Spinal cord (tissue), 9 donors: ENCODE measurements at regions not wholly inside any gene's neighbourhood (a gene's known extent, or its start where the extent isn't known, plus 50 kb on each side); places are given as distances from the start of the nearest gene placed in this dataset.
"Not testable (repeated sequence)": the region's sequence is repeated elsewhere in the genome, so short reads cannot be mapped to it uniquely, and the experiment has no call there.

Source experiments
- DNase-seq, 6 donors: peaks; one replicate each; pipeline versions ENCODE4 v3.0.0 to v3.0.0-alpha.2; 2013 to 2015; ENCODE audit warnings: low spot score in 6 of 6, low read depth in 4 of 6
- H3K27ac ChIP-seq: one replicate; pipeline ENCODE4 v1.5.1; 2013; ENCODE audit warnings: low read depth, low read length, control low read depth
- H3K27me3 ChIP-seq: one replicate; pipeline ENCODE4 v1.6.1; 2013; ENCODE audit warnings: low read length; ENCODE audit not compliant: control insufficient read depth, insufficient read depth
- H3K36me3 ChIP-seq: one replicate; pipeline ENCODE4 v1.6.1; 2013; ENCODE audit warnings: low read length; ENCODE audit not compliant: control insufficient read depth, insufficient read depth
- H3K4me1 ChIP-seq: one replicate; pipeline ENCODE4 v1.6.1; 2013; ENCODE audit warnings: low read length; ENCODE audit not compliant: control insufficient read depth, insufficient read depth
- H3K4me3 ChIP-seq: one replicate; pipeline ENCODE4 v1.5.1; 2013; ENCODE audit warnings: low read depth, low read length, control low read depth
- H3K9me3 ChIP-seq: one replicate; pipeline ENCODE4 v1.6.1; 2013; ENCODE audit warnings: low read length; ENCODE audit not compliant: control insufficient read depth, insufficient read depth
- WGBS: methylation state at CpG from one replicate; pipeline ENCODE4 v1.1.5; 2013; ENCODE audit warnings: missing lambda C conversion rate; ENCODE audit not compliant: insufficient coverage; 5-methylcytosine and 5-hydroxymethylcytosine counted together
- donor health status: healthy.

- H3K27ac ChIP-seq, H3K36me3 ChIP-seq, H3K9me3 ChIP-seq, DNase-seq, H3K4me1 ChIP-seq, H3K27me3 ChIP-seq, H3K4me3 ChIP-seq: not testable (repeated sequence)
- WGBS: 68% methylated on average over 14 of the region's 18 CpGs
Measured at GRCh38 chr13:18322821-18323220, 858.8 kb downstream of the TUBA3C start.

DNA sequence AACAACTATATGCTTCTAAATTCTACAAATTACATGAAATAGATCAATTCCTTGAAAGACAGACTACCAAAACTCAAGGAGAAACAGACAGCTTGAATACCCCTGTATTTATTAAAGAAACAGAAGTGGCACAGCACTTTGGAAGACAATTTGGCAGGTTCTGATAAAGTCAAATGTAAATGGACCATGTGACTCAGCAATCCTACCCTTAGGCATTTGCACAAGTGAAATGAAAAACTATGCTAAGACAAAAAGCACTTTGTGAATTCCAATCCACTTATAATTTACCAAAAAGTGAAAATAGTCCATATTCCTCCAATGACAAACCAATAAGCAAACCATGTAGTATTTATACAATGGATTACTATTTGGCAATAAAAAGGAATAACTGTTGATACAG lies 862.0 kb downstream of the TUBA3C start:
- not testable (repeated sequence) for H3K4me3 ChIP-seq, H3K4me1 ChIP-seq, H3K36me3 ChIP-seq, H3K9me3 ChIP-seq, H3K27ac ChIP-seq, DNase-seq, H3K27me3 ChIP-seq

- 58% methylated on average over 6 of the region's 6 CpGs for WGBS
- H3K9me3 ChIP-seq, H3K27me3 ChIP-seq, H3K4me3 ChIP-seq, H3K27ac ChIP-seq, H3K4me1 ChIP-seq, H3K36me3 ChIP-seq, DNase-seq: not testable (repeated sequence)
Measured at GRCh38 chr13:18303240-18303813, 878.3 kb downstream of the TUBA3C start.

- H3K36me3 ChIP-seq, H3K27me3 ChIP-seq, H3K4me3 ChIP-seq, H3K27ac ChIP-seq, H3K9me3 ChIP-seq, DNase-seq, H3K4me1 ChIP-seq: not testable (repeated sequence)
- no CpG with 5 or more reads among the region's 1 CpG for WGBS
Measured at GRCh38 chr13:18300968-18301367, 880.7 kb downstream of the TUBA3C start.

DNA sequence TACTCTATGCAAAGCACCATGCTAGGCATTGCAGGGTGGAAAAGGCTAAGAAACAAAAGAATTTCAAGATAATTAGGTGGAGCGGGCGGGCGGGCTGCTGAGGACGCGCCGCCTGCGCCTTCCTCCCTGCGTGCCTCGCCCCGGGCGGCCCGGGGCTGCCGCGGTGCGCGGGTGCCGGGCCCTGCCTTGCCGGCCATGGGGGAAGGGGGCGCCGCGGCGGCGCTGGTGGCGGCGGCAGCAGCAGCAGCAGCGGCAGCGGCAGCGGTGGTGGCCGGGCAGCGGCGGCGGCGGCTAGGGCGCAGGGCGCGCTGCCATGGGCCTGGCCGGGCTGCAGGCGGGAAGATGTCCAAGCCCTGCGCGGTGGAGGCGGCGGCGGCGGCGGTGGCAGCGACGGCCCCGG lies 884.3 kb downstream of the TUBA3C start:
- WGBS: 59% methylated on average over 48 of the region's 48 CpGs
- H3K27me3 ChIP-seq, H3K9me3 ChIP-seq, H3K4me3 ChIP-seq, H3K36me3 ChIP-seq, H3K4me1 ChIP-seq, DNase-seq, H3K27ac ChIP-seq: not testable (repeated sequence)

DNA sequence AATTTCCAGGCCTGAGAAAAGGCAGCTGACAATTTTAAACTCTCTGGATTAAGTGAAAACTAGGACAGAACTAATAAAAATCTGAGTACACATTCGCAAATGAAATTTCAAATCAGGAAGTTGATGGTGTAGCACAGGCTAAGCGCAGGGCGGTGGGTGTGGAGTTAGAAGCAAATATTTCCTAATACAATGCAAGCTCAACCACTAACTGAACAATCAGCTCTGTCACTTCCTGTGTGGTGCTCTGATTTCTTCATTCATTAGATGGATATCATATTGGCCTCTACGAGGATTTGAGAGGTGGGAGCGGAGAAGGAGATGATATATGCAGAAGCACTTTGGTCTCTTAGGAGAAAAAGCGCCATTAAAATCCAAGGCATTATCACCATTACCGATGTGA lies 885.0 kb downstream of the TUBA3C start:
- not testable (repeated sequence) for H3K9me3 ChIP-seq, H3K36me3 ChIP-seq, H3K4me3 ChIP-seq, DNase-seq, H3K27ac ChIP-seq, H3K4me1 ChIP-seq, H3K27me3 ChIP-seq
- WGBS: no CpG with 5 or more reads among the region's 7 CpGs

GRCh38 chr13:18294311-18294710 lies 887.3 kb downstream of the TUBA3C start:
- H3K9me3 ChIP-seq, H3K27me3 ChIP-seq, H3K36me3 ChIP-seq, H3K27ac ChIP-seq, H3K4me3 ChIP-seq, DNase-seq, H3K4me1 ChIP-seq: not testable (repeated sequence)
- WGBS: 72% methylated on average over 12 of the region's 17 CpGs

GRCh38 chr13:18286848-18287247 lies 894.8 kb downstream of the TUBA3C start:
- not testable (repeated sequence) for H3K27me3 ChIP-seq, H3K27ac ChIP-seq, H3K9me3 ChIP-seq, H3K4me1 ChIP-seq, H3K4me3 ChIP-seq, H3K36me3 ChIP-seq, DNase-seq
- no CpG with 5 or more reads among the region's 2 CpGs for WGBS

DNA sequence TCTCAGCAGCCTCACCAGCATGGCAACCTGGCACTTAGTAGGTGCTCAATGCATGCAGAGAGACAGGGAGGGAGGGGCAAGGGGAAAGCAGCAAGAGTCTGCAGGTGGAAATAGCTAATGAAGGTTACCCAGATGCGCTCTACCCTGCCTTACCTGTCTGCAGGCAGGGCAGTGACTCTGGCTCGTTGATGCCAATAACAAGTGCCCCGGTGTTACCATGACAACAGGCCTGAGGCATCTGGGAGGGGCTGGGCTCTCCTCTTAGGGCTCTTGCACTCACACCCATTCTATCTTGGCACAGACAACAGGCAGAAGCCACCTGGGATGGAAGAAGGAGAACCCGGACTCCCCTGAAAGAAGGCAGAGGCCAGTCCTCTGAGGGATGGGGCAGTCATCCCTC lies 896.0 kb downstream of the TUBA3C start:
- H3K9me3 ChIP-seq: not testable (repeated sequence)
- 70% methylated on average over 4 of the region's 4 CpGs for WGBS

DNA sequence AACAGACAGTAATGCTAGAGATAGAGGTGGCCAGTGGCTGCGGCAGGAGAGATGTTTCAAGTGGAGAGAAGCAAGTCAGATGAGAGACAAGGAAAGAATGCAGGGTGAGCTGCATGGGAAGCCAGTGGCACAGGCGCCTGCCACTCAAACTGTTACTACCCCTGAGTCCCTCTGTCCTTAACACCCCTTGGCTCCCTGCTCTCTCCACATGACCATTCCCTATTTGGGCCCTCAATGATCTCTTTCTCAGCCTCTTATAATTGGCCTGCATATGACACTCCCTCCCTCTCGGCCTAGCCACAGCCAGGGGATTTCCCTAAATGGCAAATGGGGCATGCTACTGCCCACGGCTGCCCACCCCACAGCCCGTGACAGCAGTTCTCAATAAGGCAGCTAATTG lies 897.6 kb downstream of the TUBA3C start:
- not testable (repeated sequence) for H3K27me3 ChIP-seq, H3K4me1 ChIP-seq, H3K9me3 ChIP-seq, DNase-seq, H3K36me3 ChIP-seq, H3K27ac ChIP-seq, H3K4me3 ChIP-seq
- WGBS: no CpG with 5 or more reads among the region's 5 CpGs

More for the DNA sequence above, 896.0 kb downstream of the TUBA3C start:
- H3K27ac ChIP-seq, DNase-seq, H3K4me3 ChIP-seq, H3K27me3 ChIP-seq, H3K4me1 ChIP-seq, H3K36me3 ChIP-seq: not testable (repeated sequence)
